ENCODE measurements at regions not wholly inside any gene's neighbourhood (a gene's known extent, or its start where the extent isn't known, plus 50 kb on each side); places are given as distances from the start of the nearest gene placed in this dataset.

DNA sequence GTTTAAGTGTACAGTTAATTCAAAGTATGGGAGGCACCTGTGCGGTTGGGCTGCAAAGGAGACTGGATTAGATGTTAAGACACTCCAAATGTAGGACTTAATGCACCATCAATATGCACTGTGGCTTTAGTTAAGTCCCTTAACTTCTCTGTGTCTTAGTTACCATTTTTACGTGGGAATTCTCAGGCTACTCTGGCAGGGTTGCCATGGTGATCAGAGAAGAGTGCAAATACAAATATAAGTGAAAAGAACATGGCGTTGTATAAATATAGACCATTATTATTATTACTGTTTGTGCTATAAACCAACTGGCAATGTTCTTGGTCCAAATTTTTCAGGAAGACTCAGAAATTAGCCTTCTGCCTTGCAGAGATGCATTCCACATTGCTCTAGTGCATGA is 595.6 kb downstream of the NPHP4 start:
- TF ChIP-seq, protein P1, sequence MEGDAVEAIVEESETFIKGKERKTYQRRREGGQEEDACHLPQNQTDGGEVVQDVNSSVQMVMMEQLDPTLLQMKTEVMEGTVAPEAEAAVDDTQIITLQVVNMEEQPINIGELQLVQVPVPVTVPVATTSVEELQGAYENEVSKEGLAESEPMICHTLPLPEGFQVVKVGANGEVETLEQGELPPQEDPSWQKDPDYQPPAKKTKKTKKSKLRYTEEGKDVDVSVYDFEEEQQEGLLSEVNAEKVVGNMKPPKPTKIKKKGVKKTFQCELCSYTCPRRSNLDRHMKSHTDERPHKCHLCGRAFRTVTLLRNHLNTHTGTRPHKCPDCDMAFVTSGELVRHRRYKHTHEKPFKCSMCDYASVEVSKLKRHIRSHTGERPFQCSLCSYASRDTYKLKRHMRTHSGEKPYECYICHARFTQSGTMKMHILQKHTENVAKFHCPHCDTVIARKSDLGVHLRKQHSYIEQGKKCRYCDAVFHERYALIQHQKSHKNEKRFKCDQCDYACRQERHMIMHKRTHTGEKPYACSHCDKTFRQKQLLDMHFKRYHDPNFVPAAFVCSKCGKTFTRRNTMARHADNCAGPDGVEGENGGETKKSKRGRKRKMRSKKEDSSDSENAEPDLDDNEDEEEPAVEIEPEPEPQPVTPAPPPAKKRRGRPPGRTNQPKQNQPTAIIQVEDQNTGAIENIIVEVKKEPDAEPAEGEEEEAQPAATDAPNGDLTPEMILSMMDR (IDR thresholded peaks at IDR 0.05), result no peak
- TF ChIP-seq POLR2A (IDR thresholded peaks at IDR 0.05), result no peak
- no peak for TF ChIP-seq POLR2AphosphoS5 (IDR thresholded peaks at IDR 0.05)
- no peak for TF ChIP-seq EP300 (IDR thresholded peaks at IDR 0.05)
